ENCODE measurements at regions not wholly inside any gene's neighbourhood (a gene's known extent, or its start where the extent isn't known, plus 50 kb on each side); places are given as distances from the start of the nearest gene placed in this dataset.
"Not testable (repeated sequence)": the region's sequence is repeated elsewhere in the genome, so short reads cannot be mapped to it uniquely, and the experiment has no call there.

DNA sequence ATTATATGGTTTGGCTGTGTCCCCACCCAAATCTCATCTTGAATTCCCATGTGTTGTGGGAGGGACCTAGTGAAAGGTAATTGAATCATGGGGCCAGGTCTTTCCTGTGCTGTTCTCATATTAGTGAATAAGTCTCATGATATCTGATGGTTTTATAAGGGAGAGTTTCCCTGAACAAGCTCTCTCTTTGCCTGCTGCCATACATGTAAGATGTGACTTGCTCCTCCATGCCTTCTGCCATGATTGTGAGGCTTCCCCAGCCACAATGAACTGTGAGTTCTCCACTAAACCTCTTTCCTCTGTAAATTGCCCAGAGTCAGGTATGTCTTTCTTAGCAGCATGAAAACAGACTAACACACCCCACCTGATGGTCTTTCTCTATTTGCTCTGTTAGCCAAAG, 112.1 kb downstream of the TENT5C start:
- TF ChIP-seq, protein P1, sequence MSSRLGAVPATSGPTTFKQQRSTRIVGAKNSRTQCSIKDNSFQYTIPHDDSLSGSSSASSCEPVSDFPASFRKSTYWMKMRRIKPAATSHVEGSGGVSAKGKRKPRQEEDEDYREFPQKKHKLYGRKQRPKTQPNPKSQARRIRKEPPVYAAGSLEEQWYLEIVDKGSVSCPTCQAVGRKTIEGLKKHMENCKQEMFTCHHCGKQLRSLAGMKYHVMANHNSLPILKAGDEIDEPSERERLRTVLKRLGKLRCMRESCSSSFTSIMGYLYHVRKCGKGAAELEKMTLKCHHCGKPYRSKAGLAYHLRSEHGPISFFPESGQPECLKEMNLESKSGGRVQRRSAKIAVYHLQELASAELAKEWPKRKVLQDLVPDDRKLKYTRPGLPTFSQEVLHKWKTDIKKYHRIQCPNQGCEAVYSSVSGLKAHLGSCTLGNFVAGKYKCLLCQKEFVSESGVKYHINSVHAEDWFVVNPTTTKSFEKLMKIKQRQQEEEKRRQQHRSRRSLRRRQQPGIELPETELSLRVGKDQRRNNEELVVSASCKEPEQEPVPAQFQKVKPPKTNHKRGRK (CRISPR knock-in tag; IDR thresholded peaks at IDR 0.05; ENCODE audit: borderline replicate concordance), result not testable (repeated sequence)
- TF ChIP-seq, protein P2, sequence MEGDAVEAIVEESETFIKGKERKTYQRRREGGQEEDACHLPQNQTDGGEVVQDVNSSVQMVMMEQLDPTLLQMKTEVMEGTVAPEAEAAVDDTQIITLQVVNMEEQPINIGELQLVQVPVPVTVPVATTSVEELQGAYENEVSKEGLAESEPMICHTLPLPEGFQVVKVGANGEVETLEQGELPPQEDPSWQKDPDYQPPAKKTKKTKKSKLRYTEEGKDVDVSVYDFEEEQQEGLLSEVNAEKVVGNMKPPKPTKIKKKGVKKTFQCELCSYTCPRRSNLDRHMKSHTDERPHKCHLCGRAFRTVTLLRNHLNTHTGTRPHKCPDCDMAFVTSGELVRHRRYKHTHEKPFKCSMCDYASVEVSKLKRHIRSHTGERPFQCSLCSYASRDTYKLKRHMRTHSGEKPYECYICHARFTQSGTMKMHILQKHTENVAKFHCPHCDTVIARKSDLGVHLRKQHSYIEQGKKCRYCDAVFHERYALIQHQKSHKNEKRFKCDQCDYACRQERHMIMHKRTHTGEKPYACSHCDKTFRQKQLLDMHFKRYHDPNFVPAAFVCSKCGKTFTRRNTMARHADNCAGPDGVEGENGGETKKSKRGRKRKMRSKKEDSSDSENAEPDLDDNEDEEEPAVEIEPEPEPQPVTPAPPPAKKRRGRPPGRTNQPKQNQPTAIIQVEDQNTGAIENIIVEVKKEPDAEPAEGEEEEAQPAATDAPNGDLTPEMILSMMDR (IDR thresholded peaks at IDR 0.05), result not testable (repeated sequence)
- TF ChIP-seq PRRX2 (CRISPR knock-in tag; IDR thresholded peaks at IDR 0.05); NR1H2 (CRISPR knock-in tag; IDR thresholded peaks at IDR 0.05); RELA (CRISPR knock-in tag; IDR thresholded peaks at IDR 0.05; ENCODE audit: borderline replicate concordance); JUN (CRISPR knock-in tag; IDR thresholded peaks at IDR 0.05); TEAD1 (CRISPR knock-in tag; IDR thresholded peaks at IDR 0.05); MXD4 (CRISPR knock-in tag; IDR thresholded peaks at IDR 0.05; ENCODE audit: borderline replicate concordance): not testable (repeated sequence)
- TF ChIP-seq, protein P3, sequence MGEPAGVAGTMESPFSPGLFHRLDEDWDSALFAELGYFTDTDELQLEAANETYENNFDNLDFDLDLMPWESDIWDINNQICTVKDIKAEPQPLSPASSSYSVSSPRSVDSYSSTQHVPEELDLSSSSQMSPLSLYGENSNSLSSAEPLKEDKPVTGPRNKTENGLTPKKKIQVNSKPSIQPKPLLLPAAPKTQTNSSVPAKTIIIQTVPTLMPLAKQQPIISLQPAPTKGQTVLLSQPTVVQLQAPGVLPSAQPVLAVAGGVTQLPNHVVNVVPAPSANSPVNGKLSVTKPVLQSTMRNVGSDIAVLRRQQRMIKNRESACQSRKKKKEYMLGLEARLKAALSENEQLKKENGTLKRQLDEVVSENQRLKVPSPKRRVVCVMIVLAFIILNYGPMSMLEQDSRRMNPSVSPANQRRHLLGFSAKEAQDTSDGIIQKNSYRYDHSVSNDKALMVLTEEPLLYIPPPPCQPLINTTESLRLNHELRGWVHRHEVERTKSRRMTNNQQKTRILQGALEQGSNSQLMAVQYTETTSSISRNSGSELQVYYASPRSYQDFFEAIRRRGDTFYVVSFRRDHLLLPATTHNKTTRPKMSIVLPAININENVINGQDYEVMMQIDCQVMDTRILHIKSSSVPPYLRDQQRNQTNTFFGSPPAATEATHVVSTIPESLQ (CRISPR knock-in tag; IDR thresholded peaks at IDR 0.05), result not testable (repeated sequence)
- TF ChIP-seq, protein P4, sequence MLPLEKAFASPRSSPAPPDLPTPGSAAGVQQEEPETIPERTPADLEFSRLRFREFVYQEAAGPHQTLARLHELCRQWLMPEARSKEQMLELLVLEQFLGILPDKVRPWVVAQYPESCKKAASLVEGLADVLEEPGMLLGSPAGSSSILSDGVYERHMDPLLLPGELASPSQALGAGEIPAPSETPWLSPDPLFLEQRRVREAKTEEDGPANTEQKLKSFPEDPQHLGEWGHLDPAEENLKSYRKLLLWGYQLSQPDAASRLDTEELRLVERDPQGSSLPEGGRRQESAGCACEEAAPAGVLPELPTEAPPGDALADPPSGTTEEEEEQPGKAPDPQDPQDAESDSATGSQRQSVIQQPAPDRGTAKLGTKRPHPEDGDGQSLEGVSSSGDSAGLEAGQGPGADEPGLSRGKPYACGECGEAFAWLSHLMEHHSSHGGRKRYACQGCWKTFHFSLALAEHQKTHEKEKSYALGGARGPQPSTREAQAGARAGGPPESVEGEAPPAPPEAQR (CRISPR knock-in tag; IDR thresholded peaks at IDR 0.05), result not testable (repeated sequence)
- TF ChIP-seq, protein P5, sequence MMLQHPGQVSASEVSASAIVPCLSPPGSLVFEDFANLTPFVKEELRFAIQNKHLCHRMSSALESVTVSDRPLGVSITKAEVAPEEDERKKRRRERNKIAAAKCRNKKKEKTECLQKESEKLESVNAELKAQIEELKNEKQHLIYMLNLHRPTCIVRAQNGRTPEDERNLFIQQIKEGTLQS (CRISPR knock-in tag; conservative IDR thresholded peaks at IDR 0.05), result not testable (repeated sequence)
- TF ChIP-seq, protein P6, sequence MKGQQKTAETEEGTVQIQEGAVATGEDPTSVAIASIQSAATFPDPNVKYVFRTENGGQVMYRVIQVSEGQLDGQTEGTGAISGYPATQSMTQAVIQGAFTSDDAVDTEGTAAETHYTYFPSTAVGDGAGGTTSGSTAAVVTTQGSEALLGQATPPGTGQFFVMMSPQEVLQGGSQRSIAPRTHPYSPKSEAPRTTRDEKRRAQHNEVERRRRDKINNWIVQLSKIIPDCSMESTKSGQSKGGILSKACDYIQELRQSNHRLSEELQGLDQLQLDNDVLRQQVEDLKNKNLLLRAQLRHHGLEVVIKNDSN (CRISPR knock-in tag; IDR thresholded peaks at IDR 0.05), result not testable (repeated sequence)

Measured in WTC11 (cell line).